ENCODE measurements at regions not wholly inside any gene's neighbourhood (a gene's known extent, or its start where the extent isn't known, plus 50 kb on each side); places are given as distances from the start of the nearest gene placed in this dataset.

DNA sequence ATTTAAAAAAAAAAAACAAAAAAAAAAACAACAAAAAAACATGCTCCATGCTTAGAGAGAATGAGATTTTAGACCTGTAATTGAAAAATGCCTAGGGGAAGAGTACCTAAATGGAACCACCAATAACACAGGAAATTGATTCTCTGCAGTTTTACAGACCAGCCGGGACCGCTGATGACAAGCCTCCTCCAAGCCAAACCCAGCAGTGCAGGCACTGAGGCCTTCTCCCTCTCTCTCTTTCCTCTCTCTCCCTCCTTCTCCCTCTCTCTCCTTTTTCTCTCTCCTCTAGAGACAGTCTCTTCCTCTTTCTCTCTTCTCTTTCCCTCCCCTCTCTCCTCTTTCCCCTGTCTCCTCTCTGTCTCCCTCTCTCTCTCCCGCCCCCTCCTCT is 228.8 kb upstream of the COPS8 start:
- no peak for DNase-seq

DNA sequence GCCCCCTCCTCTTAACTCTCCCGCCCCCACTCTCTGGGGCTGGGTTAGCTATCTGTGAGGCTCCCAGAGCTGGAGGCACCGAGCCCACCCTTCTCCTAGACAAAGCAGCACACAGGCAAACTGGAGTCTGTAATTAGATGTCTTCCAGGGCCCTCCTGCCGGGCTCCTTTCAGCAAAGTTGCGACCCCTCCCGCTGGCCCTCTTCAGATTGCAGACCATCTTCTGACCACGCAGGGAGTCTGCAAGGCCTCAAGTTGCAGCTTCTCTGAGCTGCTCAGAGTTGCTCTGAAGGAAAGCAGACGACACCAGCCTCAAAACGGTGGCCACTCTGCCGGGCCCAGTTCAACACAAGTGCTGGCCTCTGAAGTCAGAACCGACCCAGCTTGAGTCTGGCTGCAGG is 228.4 kb upstream of the COPS8 start:
- DNase-seq = no peak

- no peak for DNase-seq
These were observed 227.9 kb upstream of the COPS8 start for GRCh38 chr2:236857781-236858180.

GRCh38 chr2:236858661-236859060 is 227.0 kb upstream of the COPS8 start:
- DNase-seq = no peak

GRCh38 chr2:236859908-236860307 is 225.8 kb upstream of the COPS8 start:
- no peak for DNase-seq

GRCh38 chr2:236861196-236861875 is 224.4 kb upstream of the COPS8 start:
- no peak for DNase-seq

GRCh38 chr2:236861944-236862343 is 223.7 kb upstream of the COPS8 start:
- no peak for DNase-seq

- no peak for DNase-seq
These were observed 223.2 kb upstream of the COPS8 start for GRCh38 chr2:236862526-236862925.

- DNase-seq = no peak
These were observed 222.5 kb upstream of the COPS8 start for GRCh38 chr2:236862961-236863728.

- DNase-seq = no peak
These were observed 222.0 kb upstream of the COPS8 start for GRCh38 chr2:236863729-236864126.

DNA sequence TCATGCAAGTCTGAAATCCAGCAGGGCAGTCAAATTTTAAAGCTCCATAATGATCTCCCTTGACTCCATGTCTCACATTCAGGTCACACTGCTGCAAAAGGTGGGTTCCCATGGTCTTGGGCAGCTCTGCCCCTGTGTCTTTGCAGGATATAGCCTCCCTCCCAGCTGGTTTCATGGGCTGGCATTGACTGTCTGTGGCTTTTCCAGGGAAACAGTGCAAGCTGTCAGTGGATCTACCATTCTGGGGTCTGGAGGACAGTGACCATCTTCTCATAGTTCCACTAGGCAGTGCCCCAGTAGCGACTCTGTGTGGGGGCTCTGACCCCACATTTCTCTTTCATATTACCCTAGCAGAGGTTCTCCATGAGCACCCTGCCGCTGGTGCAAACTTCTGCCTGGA is 220.6 kb upstream of the COPS8 start:
- DNase-seq = no peak

- DNase-seq = no peak
These were observed 218.9 kb upstream of the COPS8 start for GRCh38 chr2:236866542-236867340.

DNA sequence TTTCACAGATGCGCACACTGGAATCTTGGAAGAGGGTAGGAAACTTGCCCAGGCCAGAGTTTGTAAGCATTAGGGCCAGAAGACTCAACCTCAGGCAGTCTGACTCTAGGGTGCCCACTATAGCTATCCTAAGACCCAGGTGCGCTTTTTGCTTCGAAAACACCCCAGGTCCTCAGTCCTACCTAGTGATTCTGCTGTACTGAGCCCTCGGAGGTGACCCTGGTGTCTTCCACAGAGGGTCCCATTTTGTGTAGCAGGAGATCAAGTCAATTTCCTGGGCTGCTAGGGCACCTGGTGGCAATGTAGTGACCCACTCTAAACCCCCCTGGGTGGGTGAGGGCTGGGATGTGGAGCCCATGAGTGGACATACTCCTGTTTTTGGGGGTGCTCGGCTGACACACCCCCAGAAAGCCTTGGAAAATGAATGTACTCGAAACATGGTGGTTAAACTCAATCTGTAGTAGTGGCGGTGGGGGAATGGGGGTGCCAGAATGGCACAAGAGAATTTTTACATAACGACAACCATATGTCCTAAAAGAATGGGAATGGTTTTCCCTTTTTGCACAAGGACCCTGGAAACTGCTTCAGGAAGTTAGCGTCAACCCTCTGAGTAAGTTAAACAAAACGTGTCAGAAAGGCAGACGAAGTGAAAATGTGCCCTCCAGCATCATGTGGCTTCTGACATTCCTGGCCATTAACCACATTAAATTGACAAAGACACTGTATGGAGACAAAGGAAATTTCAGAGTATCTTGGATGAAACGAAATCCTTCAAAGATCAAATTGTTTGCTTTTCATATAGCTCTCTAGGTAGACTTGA is 218.0 kb upstream of the COPS8 start:
- no peak for DNase-seq

GRCh38 chr2:236870370-236870769 is 215.3 kb upstream of the COPS8 start:
- no peak for DNase-seq

- DNase-seq = no peak
These were observed 214.1 kb upstream of the COPS8 start for GRCh38 chr2:236871500-236872001.

GRCh38 chr2:236872015-236872414 is 213.7 kb upstream of the COPS8 start:
- no peak for DNase-seq

DNA sequence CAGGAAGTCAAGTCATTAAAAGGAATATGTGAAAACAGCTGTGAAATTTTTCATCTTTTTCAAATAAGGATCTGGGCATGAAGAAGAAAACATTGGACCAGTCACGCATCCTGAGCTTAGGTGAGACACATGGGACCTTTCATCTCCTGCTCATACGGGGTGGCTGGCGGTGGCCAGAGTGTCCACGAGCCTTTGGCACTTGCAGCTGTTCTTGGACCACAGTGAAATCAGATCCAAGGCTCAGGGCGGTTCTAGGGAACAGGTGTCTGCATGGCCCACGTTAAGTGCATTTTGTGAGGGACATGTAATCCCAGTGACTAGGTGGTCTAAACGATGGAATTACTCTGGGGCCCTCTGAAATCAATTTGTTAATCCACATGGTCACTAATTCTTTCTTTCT is 212.7 kb upstream of the COPS8 start:
- no peak for DNase-seq

GRCh38 chr2:236873636-236874035 is 212.1 kb upstream of the COPS8 start:
- DNase-seq = no peak

GRCh38 chr2:236874866-236875481 is 210.7 kb upstream of the COPS8 start:
- no peak for DNase-seq

DNA sequence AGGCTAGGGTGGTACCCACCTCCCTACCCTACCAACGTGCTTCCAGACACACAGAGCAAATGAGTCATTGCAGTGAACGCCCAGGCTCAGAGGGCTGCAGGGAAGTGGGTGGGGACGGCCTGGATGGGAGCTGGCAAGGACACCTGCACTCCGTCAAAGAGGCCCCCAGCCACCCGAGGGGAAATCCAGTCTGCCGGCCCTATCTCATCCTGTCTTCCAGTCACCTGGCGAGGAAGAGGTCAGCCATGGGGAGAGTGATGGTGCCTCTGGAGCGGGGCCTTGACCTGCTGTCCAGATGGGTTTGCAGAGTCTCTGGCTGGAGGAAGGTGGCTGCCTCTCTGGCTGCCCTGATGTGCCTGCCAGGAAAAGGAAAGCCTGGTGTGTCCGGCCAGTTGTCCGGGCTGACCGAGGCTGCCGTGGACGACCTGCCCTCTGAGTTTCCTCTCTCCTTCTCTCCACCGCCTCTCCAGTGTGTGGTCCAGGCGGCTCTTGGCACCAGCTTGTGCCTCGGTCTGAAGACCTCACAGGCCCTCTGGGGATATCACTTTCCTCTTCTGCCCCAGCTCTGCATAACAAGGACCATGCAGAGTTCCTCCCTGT is 209.7 kb upstream of the COPS8 start:
- DNase-seq = no peak

DNA sequence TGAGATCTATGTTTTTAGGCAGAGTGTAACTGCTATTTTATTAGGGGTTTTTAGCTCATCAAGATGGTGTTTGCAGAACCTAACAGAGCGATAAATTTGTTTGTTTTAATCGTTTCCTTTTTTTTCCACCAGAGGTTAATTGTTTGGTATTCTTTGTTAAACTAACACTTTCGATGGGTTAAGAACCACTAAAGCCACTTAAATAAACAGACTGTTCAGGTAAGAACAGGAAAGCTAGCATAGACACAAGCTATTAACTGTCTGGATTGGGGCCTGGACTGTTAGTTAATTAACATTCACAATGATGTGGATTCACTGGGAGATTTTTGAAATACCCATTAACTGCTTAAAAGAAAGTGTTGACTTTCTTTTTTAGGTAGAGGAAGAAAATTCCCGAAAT is 209.0 kb upstream of the COPS8 start:
- no peak for DNase-seq

All from right kidney (tissue), 1 donor.